ENCODE measurements at regions not wholly inside any gene's neighbourhood (a gene's known extent, or its start where the extent isn't known, plus 50 kb on each side); places are given as distances from the start of the nearest gene placed in this dataset.

DNA sequence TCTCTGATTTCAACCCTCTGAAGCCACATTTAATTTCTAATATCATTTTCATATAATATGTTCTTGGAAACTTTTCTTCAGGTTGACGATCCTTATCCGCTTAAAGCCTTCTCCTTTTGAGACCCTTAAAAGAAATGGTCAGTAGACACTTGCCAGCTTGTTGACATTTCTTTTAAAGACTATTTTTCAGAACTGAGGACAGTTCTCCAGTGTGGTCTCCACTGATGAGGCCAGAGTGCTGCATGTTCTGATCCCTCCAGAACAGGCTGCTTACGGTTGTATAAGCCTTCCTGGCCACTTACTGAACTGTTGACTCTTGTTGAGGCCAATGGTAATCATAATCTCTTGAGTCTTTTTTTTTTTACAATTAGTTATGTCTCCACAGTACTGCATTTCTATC, 477.3 kb downstream of the FGF9 start:
- Mint-ChIP-seq H3K27ac (ENCODE audit: unreplicated experiment) (no peak overlapping the region), H3K4me1 (no peaks in the 10 kb centered on the region), H3K9me3 (no peaks in the 10 kb centered on the region), H3K4me3 (no peak overlapping the region), H3K27me3 (ENCODE audit: low read depth) (no peaks in the 10 kb centered on the region), H3K36me3 (ENCODE audit: low read depth) (no peaks in the 10 kb centered on the region)
- no peak for DNase-seq (ENCODE audit: low read depth, low spot score)
- TF ChIP-seq, protein P1, sequence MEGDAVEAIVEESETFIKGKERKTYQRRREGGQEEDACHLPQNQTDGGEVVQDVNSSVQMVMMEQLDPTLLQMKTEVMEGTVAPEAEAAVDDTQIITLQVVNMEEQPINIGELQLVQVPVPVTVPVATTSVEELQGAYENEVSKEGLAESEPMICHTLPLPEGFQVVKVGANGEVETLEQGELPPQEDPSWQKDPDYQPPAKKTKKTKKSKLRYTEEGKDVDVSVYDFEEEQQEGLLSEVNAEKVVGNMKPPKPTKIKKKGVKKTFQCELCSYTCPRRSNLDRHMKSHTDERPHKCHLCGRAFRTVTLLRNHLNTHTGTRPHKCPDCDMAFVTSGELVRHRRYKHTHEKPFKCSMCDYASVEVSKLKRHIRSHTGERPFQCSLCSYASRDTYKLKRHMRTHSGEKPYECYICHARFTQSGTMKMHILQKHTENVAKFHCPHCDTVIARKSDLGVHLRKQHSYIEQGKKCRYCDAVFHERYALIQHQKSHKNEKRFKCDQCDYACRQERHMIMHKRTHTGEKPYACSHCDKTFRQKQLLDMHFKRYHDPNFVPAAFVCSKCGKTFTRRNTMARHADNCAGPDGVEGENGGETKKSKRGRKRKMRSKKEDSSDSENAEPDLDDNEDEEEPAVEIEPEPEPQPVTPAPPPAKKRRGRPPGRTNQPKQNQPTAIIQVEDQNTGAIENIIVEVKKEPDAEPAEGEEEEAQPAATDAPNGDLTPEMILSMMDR (conservative IDR thresholded peaks at IDR 0.05): no peak

DNA sequence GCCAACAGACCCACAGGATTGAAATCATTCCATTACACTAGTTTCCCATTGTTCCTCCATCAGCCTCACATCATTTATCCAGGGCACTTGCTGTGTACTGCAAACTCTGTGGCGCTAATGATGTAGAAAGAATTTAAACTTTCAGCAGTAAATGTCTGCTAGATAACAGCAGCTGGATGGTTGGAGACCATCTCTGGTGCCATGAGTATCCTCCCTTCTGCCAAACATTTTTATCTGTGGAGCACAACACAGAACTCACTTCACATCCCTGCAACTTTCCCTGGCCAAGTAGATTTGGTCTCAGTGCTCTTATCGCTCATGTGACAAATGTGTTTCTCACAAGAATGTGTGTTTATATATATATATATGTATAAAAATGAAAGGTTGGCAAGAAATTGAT, 481.9 kb downstream of the FGF9 start:
- Mint-ChIP-seq H3K9me3 (peaks cover 2% of the 10 kb centered on the region), H3K27ac (ENCODE audit: unreplicated experiment) (no peak overlapping the region), H3K27me3 (ENCODE audit: low read depth) (no peaks in the 10 kb centered on the region), H3K4me3 (no peak overlapping the region), H3K4me1 (no peaks in the 10 kb centered on the region), H3K36me3 (ENCODE audit: low read depth) (no peaks in the 10 kb centered on the region)
- TF ChIP-seq, protein P1 (conservative IDR thresholded peaks at IDR 0.05): no peak
- DNase-seq (ENCODE audit: low read depth, low spot score): no peak

DNA sequence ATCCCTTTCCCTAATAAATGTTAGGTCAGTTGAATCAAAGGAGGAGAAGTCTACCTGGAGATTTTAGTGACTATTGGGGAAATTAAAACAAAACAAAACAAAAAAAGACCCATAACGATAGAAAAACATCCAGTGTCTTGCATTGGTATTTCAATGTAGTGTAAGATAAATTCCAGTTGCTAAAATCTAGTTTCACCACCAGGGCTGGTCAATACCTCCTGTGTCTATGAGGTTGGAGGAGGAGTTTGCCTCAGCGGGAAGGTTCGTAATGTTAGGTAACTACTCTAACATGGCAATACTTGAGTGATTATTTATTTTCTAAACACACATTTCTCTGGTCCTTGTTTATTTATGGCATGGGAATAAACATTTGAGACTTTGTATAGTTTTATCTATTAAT, 483.2 kb downstream of the FGF9 start:
- no peak for DNase-seq (ENCODE audit: low read depth, low spot score)
- Mint-ChIP-seq H3K4me3 (no peak overlapping the region), H3K36me3 (ENCODE audit: low read depth) (no peaks in the 10 kb centered on the region), H3K9me3 (peaks cover 2% of the 10 kb centered on the region), H3K27me3 (ENCODE audit: low read depth) (no peaks in the 10 kb centered on the region), H3K27ac (ENCODE audit: unreplicated experiment) (no peak overlapping the region), H3K4me1 (no peaks in the 10 kb centered on the region)
- TF ChIP-seq, protein P1 (conservative IDR thresholded peaks at IDR 0.05): peak; percentile 19

DNA sequence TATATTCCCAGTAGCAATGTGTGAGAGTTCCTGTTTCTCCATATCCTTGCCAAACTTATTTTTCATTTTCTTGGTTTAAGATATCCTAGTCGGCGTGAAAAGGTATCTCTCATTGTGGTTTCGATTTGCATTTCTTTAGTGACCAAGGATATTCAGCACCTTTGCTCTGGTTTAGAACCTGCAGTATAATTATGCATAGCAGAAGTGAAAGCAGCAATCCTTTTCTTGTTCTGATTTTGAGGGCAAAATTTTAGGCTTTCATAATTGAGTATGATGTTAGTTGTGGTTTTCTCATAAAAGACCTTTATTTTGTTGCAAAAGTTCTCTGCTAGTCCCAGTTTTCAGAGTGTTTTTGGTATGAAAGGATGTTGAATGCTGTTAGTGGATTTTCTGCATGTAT, 491.0 kb downstream of the FGF9 start:
- Mint-ChIP-seq H3K36me3 (ENCODE audit: low read depth) (no peaks in the 10 kb centered on the region), H3K4me3 (no peak overlapping the region), H3K27ac (ENCODE audit: unreplicated experiment) (no peak overlapping the region), H3K9me3 (no peaks in the 10 kb centered on the region), H3K27me3 (ENCODE audit: low read depth) (no peaks in the 10 kb centered on the region), H3K4me1 (no peaks in the 10 kb centered on the region)
- TF ChIP-seq, protein P1 (conservative IDR thresholded peaks at IDR 0.05): no peak
- DNase-seq (ENCODE audit: low read depth, low spot score): no peak

DNA sequence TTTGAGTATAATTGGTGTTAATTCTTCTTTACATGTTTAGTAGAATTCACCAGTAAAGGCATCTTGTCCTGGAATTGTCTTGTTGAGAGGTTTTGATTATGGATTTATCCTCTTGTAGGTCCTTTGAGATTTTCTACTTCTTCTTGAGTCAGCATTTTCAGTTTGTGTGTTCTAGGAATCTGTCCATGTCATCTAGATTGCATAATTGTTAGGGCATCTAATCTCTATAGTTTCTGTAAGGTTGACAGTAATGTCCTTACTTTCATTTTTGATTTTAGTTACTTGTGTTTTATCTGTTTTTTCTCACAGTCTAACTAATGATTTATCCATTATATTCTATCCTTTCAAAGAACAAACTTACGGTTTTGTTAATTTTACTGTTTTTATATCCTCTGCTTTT, 492.0 kb downstream of the FGF9 start:
- H3K4me3 Mint-ChIP-seq: no peak overlapping the region
- DNase-seq (ENCODE audit: low read depth, low spot score): no peak
- no peak overlapping the region for H3K27ac Mint-ChIP-seq (ENCODE audit: unreplicated experiment)
- H3K9me3 Mint-ChIP-seq: no peaks in the 10 kb centered on the region
- H3K4me1 Mint-ChIP-seq: no peaks in the 10 kb centered on the region
- no peaks in the 10 kb centered on the region for H3K27me3 Mint-ChIP-seq (ENCODE audit: low read depth)
- H3K36me3 Mint-ChIP-seq (ENCODE audit: low read depth): no peaks in the 10 kb centered on the region
- TF ChIP-seq, protein P1 (conservative IDR thresholded peaks at IDR 0.05): no peak
